GM12875 (cell line): ENCODE measurements at regions not wholly inside any gene's neighbourhood (a gene's known extent, or its start where the extent isn't known, plus 50 kb on each side); places are given as distances from the start of the nearest gene placed in this dataset.

ENCODE experiments used
- H3K4me3 ChIP-seq: one replicate; pipeline ENCODE4 v1.5.1; 2011; ENCODE audit warnings: low read depth, low read length, control low read depth
- TF ChIP-seq, protein P1 (sequence below): IDR thresholded peaks from 2 replicates; pipeline ENCODE4 v1.5.1; 2011; ENCODE audit warnings: low read depth, mild to moderate bottlenecking, control low read depth, inconsistent platforms, low read length, moderate library complexity, borderline replicate concordance; ENCODE audit not compliant: insufficient read depth

GRCh38 chr17:70295329-70295728 lies 126.0 kb downstream of the KCNJ2 start:
- H3K4me3 ChIP-seq: no peak overlapping the region
- TF ChIP-seq, protein P1, sequence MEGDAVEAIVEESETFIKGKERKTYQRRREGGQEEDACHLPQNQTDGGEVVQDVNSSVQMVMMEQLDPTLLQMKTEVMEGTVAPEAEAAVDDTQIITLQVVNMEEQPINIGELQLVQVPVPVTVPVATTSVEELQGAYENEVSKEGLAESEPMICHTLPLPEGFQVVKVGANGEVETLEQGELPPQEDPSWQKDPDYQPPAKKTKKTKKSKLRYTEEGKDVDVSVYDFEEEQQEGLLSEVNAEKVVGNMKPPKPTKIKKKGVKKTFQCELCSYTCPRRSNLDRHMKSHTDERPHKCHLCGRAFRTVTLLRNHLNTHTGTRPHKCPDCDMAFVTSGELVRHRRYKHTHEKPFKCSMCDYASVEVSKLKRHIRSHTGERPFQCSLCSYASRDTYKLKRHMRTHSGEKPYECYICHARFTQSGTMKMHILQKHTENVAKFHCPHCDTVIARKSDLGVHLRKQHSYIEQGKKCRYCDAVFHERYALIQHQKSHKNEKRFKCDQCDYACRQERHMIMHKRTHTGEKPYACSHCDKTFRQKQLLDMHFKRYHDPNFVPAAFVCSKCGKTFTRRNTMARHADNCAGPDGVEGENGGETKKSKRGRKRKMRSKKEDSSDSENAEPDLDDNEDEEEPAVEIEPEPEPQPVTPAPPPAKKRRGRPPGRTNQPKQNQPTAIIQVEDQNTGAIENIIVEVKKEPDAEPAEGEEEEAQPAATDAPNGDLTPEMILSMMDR: no peak

GRCh38 chr17:70295731-70296130 lies 126.4 kb downstream of the KCNJ2 start:
- TF ChIP-seq, protein P1: no peak
- H3K4me3 ChIP-seq: no peak overlapping the region

DNA sequence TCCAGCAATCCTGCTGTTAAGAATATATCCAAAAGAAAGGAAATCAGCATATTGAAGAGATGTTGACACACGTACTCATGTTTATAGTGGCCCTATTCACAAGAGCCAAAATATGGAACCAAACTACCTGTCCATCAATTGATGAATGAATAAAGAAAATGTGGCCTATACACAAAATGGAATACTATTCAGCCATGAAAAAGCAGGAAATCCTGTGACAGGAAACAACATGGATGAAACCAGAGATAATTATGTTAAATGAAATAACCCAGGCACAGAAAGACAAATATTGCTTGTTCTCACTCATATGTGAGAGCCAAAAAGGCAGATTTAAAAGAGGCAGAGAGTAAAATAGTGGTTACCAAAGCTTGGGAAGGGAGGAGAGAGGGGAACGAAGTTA lies 127.1 kb downstream of the KCNJ2 start:
- no peak overlapping the region for H3K4me3 ChIP-seq
- TF ChIP-seq, protein P1: no peak

GRCh38 chr17:70297397-70297796 lies 128.1 kb downstream of the KCNJ2 start:
- no peak overlapping the region for H3K4me3 ChIP-seq
- TF ChIP-seq, protein P1: no peak

DNA sequence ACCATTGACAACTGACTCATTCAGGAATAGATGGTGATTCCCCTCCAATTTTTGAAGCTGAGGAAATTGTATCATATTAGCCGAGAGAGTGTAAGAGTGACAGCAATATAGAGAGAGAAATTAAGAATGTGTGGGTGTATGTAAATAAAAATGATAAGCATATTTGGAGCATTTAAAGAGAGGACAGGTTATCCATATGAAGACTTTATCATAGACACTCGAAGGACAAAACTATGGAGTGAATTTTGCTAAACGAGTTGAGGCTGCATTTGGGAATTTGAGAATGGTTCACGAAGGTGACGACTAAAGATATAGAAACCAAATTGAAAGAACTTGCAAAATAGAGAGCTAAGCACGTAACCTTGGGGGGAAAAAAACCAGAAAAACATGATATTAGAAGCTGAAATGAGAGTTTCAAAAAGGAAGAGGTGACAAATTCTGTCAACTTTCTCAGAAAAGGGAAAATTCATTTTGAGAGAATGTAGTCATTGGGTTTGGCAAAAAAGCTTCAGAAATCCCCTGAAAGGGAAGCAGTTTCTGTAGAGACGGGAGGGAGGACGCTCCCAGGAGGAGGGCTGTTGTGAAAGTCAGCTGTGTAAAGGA lies 129.7 kb downstream of the KCNJ2 start:
- no peak overlapping the region for H3K4me3 ChIP-seq
- TF ChIP-seq, protein P1: no peak

GRCh38 chr17:70307430-70308225 lies 138.3 kb downstream of the KCNJ2 start:
- no peak overlapping the region for H3K4me3 ChIP-seq
- TF ChIP-seq, protein P1: no peak

DNA sequence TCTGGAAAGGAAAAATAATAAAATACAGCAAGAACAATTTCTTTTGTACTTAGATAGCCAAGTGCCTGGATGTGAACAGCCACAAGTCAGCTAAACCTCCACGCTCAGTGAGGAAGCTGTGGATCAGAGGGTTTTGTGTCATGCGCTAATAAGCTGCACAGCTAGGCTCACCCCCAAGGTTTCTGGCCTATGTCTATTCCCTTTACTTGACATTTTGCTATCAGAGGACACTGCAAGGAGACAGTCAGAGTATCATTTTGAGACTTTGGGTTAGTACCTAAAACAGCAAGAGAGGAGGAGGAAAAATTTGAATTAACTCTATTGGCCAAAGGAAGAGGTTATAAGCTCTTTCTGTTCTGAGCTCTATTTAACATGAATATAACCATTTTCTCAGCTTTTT lies 139.3 kb downstream of the KCNJ2 start:
- TF ChIP-seq, protein P1: no peak
- H3K4me3 ChIP-seq: no peak overlapping the region
